B cell (primary cell): ENCODE measurements at regions not wholly inside any gene's neighbourhood (a gene's known extent, or its start where the extent isn't known, plus 50 kb on each side); places are given as distances from the start of the nearest gene placed in this dataset.

Experiments used
- EZH2 ChIP-seq: IDR thresholded peaks from 2 replicates; pipeline ENCODE4 v1.6.1; 2012; ENCODE audit warnings: borderline replicate concordance, low read depth, mild to moderate bottlenecking, moderate library complexity, low read length; ENCODE audit not compliant: insufficient read depth, poor library complexity, severe bottlenecking
- TF ChIP-seq, protein P1 (sequence below): fragments of 200-600 bp; IDR thresholded peaks from one replicate; pipeline ENCODE4 v1.8.0; 2022; ENCODE audit warnings: antibody characterized with exemption, mild to moderate bottlenecking

DNA sequence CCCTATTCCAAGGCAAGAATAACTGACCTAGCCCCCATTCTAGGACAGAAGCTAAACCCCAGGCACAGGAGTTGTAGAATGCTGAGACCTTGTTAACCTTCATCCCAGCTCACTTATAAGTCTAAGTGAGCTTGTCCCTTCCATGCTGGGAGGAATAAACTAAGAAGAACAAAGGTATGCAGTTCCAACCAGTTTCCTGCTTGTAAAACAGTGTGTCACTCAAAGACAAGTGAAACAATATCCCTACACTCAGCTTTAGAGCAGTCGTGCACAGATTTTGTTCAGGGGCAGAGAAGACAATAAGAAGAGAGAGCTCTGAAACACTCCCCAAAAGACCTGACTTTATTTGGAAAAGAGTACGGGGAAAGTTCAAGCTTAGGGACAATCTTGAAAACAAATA lies 292.1 kb downstream of the CGGBP1 start:
- TF ChIP-seq, protein P1, sequence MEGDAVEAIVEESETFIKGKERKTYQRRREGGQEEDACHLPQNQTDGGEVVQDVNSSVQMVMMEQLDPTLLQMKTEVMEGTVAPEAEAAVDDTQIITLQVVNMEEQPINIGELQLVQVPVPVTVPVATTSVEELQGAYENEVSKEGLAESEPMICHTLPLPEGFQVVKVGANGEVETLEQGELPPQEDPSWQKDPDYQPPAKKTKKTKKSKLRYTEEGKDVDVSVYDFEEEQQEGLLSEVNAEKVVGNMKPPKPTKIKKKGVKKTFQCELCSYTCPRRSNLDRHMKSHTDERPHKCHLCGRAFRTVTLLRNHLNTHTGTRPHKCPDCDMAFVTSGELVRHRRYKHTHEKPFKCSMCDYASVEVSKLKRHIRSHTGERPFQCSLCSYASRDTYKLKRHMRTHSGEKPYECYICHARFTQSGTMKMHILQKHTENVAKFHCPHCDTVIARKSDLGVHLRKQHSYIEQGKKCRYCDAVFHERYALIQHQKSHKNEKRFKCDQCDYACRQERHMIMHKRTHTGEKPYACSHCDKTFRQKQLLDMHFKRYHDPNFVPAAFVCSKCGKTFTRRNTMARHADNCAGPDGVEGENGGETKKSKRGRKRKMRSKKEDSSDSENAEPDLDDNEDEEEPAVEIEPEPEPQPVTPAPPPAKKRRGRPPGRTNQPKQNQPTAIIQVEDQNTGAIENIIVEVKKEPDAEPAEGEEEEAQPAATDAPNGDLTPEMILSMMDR: no peak
- no peak for TF ChIP-seq EZH2
